ENCODE measurements at regions not wholly inside any gene's neighbourhood (a gene's known extent, or its start where the extent isn't known, plus 50 kb on each side); places are given as distances from the start of the nearest gene placed in this dataset.
A peak's percentile ranks its signal among the peaks of the same experiment; 100 is the strongest.

- H3K36me3 ChIP-seq (ENCODE audit: control insufficient read depth, insufficient read depth, low read length) = no peaks in the 10 kb centered on the region
- DNase-seq = no peak
- CTCF ChIA-PET = no interaction called here
Observed at GRCh38 chr7:109497053-109497452, 927.4 kb downstream of the DNAJB9 start.

More at GRCh38 chr7:109497053-109497452, 927.4 kb downstream of the DNAJB9 start:
- no peak overlapping the region for H2BK5ac ChIP-seq (ENCODE audit: low read depth, low read length, poor library complexity, severe bottlenecking)
- no peak overlapping the region for H3K4me3 ChIP-seq (ENCODE audit: insufficient read depth, low read depth, low read length)
- POLR2A ChIA-PET (ENCODE audit: unreplicated experiment) = no interaction called here
- no CpG with 5 or more reads among the region's 5 CpGs for WGBS, 2 experiments (ENCODE audit: extremely low coverage in 2 of 2, insufficient read length in 1 of 2)
- no peaks in the 10 kb centered on the region for H3K79me1 ChIP-seq (ENCODE audit: low read depth in 1 of 2, low read length in 2 of 2)
- H2BK20ac ChIP-seq (ENCODE audit: low read depth, low read length) = no peak overlapping the region
- no peak overlapping the region for H2BK15ac ChIP-seq (ENCODE audit: low read depth, low read length)
- H3K9me3 ChIP-seq (ENCODE audit: control insufficient read depth, insufficient read depth, low read length) = peaks cover 3% of the 10 kb centered on the region
- no TSS peak for BruUV-seq (replicated peaks)
- H3K4me2 ChIP-seq (ENCODE audit: low read depth, low read length) = no peak overlapping the region
- H3K14ac ChIP-seq (replicated peaks; ENCODE audit: low read depth, low read length) = no peak overlapping the region
- no peak overlapping the region for H2BK120ac ChIP-seq (ENCODE audit: low read depth, low read length)
- no peak for ATAC-seq (ENCODE audit: low read depth)
- no peak overlapping the region for H3K27ac ChIP-seq (ENCODE audit: insufficient read depth, low read length)
- H2AK5ac ChIP-seq (ENCODE audit: low read depth, low read length) = no peak overlapping the region
- H3K9ac ChIP-seq (ENCODE audit: low read depth, low read length) = no peak overlapping the region
- H3K56ac ChIP-seq (ENCODE audit: extremely low read depth, insufficient read depth, low read length) = no peak overlapping the region
- dilution Hi-C loops (cut with HindIII; ENCODE audit: low sequenced_read_pairs, unreplicated experiment) = no loop called here
- no peak overlapping the region for H3K23ac ChIP-seq (ENCODE audit: low read depth, low read length)
- intact Hi-C loops (cut with micrococcal nuclease) = no loop called here
- H3K9me1 ChIP-seq (ENCODE audit: insufficient read depth, low read length) = no peaks in the 10 kb centered on the region
- H3K4me1 ChIP-seq (ENCODE audit: control insufficient read depth, insufficient read depth, low read length) = no peaks in the 10 kb centered on the region
- peak; percentile 82 for TF ChIP-seq MAFK (IDR thresholded peaks at IDR 0.05; ENCODE audit: low read depth, low read length)
- no peak for TF ChIP-seq NFE2L2 (IDR thresholded peaks at IDR 0.05; ENCODE audit: low read depth, low read length)
- no peak for TF ChIP-seq RCOR1 (IDR thresholded peaks at IDR 0.05; ENCODE audit: insufficient replicate concordance, low read length)
- no peak overlapping the region for H3K4ac ChIP-seq (ENCODE audit: low read depth, low read length)
- H4K91ac ChIP-seq (ENCODE audit: insufficient read depth, low read depth, low read length) = no peak overlapping the region
- no peak overlapping the region for H4K8ac ChIP-seq (ENCODE audit: low read depth in 2 of 2, low read length in 2 of 2)
- H3K27me3 ChIP-seq (ENCODE audit: control insufficient read depth, insufficient read depth, low read length) = no peaks in the 10 kb centered on the region
- H2AK9ac ChIP-seq (replicated peaks; ENCODE audit: low read depth, low read length, poor library complexity) = no peak overlapping the region
- in situ Hi-C loops (cut with MboI; ENCODE audit: low sequenced_read_pairs) = no loop called here
- no peaks in the 10 kb centered on the region for H4K20me1 ChIP-seq (ENCODE audit: insufficient read depth, low read length)
- H2AFZ ChIP-seq (replicated peaks; ENCODE audit: low read length, poor library complexity) = no peak overlapping the region
- H3K18ac ChIP-seq (ENCODE audit: low read depth, low read length) = no peak overlapping the region
- no peak overlapping the region for H4K5ac ChIP-seq (ENCODE audit: low read depth, low read length)
